IPS-20b (cell line): ENCODE measurements at regions not wholly inside any gene's neighbourhood (a gene's known extent, or its start where the extent isn't known, plus 50 kb on each side); places are given as distances from the start of the nearest gene placed in this dataset.
"Not testable (repeated sequence)": the region's sequence is repeated elsewhere in the genome, so short reads cannot be mapped to it uniquely, and the experiment has no call there.

Source experiments
- H3K27ac ChIP-seq: one replicate; pipeline ENCODE4 v1.5.1; 2013; ENCODE audit warnings: low read length
- H3K27me3 ChIP-seq: 2 replicates; pipeline ENCODE4 v1.6.1; 2013; ENCODE audit warnings: mild to moderate bottlenecking, low read length, inconsistent platforms; ENCODE audit not compliant: insufficient read depth
- H3K36me3 ChIP-seq: 2 replicates; pipeline ENCODE4 v1.6.1; 2013; ENCODE audit warnings: low read depth, mild to moderate bottlenecking, inconsistent platforms, low read length, moderate library complexity; ENCODE audit not compliant: insufficient read depth
- H3K4me1 ChIP-seq: 2 replicates; pipeline ENCODE4 v1.6.1; 2013; ENCODE audit warnings: mild to moderate bottlenecking, control low read depth, inconsistent platforms, low read length, moderate library complexity; ENCODE audit not compliant: insufficient read depth
- H3K4me3 ChIP-seq: 2 replicates; pipeline ENCODE4 v1.5.1; 2013; ENCODE audit warnings: mild to moderate bottlenecking, low read length, inconsistent platforms
- H3K9ac ChIP-seq: 2 replicates; pipeline ENCODE4 v1.6.1; 2013; ENCODE audit warnings: low read depth, mild to moderate bottlenecking, inconsistent platforms, low read length, moderate library complexity
- H3K9me3 ChIP-seq: 2 replicates; pipeline ENCODE4 v1.6.1; 2013; ENCODE audit warnings: mild to moderate bottlenecking, low read depth, low read length, inconsistent platforms; ENCODE audit not compliant: insufficient read depth

DNA sequence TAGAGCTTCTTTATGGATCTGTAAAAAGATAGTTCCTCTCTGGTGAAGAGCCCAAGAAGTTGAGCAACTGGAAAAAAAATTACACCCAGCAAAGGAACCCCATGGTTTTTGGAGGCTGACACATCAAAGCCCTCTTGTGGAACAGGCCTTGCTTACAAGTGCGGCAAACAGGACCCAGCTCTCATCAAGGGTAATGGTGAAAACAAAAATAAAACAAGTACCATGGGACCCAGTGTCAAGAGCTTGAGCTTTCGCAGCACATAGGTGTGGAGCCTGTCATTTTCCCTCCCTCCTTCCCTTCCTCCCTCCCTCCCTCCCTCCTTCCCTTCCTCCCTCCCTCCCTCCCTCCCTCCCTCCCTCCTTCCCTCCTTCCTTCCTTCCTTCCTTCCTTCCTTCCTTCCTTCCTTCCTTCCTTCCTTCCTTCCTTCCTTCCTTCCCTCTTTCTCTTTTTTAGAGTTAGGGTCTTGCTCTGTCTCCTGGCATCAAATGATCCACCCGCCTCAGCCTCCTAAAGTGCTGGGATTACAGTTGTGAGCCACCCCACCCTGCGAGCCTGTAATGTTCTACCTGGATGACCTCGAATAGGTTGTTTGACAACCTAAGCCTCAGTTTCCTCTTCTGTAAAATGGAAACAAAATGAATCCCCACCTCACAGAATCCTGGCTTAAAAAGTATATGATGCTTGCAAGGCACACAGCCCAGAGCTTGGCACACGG is 114.3 kb upstream of the RPH3A start:
- Histone ChIP-seq H3K36me3 (no peaks in the 10 kb centered on the region), H3K4me1 (peaks cover 7% of the 10 kb centered on the region; the same call in 1 of the 2 replicates), H3K9me3 (no peaks in the 10 kb centered on the region), H3K4me3 (no peak overlapping the region), H3K27me3 (0 out of 2 replicates have a peak, but pooled peaks cover 4% of the 10 kb centered on the region), H3K27ac (no peak overlapping the region), H3K9ac (no peak overlapping the region)

DNA sequence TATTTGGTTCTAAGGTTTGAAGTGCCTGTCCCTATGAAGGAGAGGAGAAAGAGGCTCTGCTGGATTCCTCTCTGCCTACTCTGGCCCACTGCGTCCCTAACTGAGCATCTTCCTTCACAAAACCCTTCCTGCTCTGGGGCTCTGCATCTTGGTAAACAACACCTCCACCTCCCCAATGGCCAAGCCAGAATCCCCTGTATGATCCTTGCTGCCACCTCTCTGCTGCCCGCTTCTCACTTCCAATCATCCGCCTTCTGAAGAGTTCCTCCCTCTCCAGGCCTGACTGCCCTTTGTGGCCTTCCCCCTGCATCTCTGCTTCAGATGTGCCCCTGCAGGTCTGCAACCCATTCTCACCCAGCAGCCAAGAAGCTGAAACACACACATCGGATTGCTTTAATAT is 110.6 kb upstream of the RPH3A start:
- H3K4me3 ChIP-seq = no peak overlapping the region
- no peaks in the 10 kb centered on the region for H3K36me3 ChIP-seq
- H3K27ac ChIP-seq = no peak overlapping the region
- H3K9me3 ChIP-seq = no peaks in the 10 kb centered on the region
- no peak overlapping the region for H3K9ac ChIP-seq
- H3K4me1 ChIP-seq = peaks cover 7% of the 10 kb centered on the region; the same call in 1 of the 2 replicates
- H3K27me3 ChIP-seq = 0 out of 2 replicates have a peak, but pooled peaks cover 4% of the 10 kb centered on the region

DNA sequence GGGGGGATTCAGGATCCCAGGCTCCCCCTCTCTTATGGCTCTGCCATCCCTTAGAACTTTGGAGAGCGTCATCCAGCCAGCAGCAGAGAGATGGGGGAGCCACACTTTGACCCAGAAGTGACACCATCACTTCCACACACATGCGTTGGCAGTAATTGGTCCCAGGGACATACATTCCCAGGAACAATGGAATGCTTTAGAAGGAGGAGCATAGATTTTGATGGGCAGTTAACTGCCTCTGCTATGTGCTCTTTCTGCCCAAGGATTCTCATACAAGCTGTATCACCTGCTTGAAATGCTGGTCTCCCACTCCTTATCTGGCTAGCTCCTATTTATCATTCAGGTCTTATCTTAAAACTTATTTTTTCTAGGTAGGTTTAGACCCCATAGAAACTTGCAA is 109.0 kb upstream of the RPH3A start:
- H3K4me3 ChIP-seq = no peak overlapping the region
- H3K27ac ChIP-seq = no peak overlapping the region
- no peaks in the 10 kb centered on the region for H3K36me3 ChIP-seq
- 0 out of 2 replicates have a peak, but pooled peaks cover 4% of the 10 kb centered on the region for H3K27me3 ChIP-seq
- H3K9ac ChIP-seq = no peak overlapping the region
- no peaks in the 10 kb centered on the region for H3K9me3 ChIP-seq
- H3K4me1 ChIP-seq = no peaks in the 10 kb centered on the region

DNA sequence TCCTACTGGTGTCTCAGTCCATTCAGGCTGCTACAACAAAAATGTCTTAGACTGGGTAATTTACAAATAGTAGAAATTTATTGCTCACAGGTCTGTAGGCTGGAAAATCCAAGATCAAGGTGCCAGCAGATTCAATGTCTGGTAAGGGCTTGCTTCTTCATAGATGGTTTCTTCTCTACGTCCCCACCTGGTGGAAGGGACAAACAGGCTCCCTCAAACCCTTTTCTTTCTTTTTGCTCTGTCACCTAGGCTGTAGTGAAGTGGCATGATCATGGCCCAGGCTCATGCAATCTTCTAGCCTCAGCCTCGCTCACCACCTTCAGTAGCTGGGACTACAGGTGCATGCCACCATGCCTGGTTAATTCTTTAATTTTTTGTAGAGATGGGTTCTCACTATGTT is 106.8 kb upstream of the RPH3A start:
- Histone ChIP-seq H3K4me3 (no peak overlapping the region), H3K9ac (no peak overlapping the region), H3K36me3 (no peaks in the 10 kb centered on the region), H3K4me1 (no peaks in the 10 kb centered on the region), H3K27me3 (0 out of 2 replicates have a peak, but pooled peaks cover 4% of the 10 kb centered on the region), H3K27ac (no peak overlapping the region), H3K9me3 (no peaks in the 10 kb centered on the region)

DNA sequence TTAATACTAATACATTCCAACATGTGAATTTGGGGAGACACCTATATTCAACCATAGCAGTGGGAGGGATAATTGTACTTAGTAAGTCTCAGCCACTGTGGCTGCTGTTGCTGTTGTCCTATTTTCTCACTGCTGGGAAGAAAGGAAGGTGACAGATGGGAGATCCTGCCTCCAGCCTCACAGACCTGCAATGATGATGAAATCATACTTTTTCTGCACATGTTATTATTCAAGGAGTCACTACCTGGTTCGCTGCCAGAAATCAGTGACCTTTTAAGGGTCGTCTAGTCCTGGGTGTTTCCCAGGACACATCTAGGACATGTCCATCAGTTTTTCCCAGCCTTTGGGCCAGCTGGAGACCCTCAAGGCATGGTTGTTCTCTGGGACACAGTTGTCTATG is 106.2 kb upstream of the RPH3A start:
- Histone ChIP-seq H3K27me3 (0 out of 2 replicates have a peak, but pooled peaks cover 4% of the 10 kb centered on the region), H3K9me3 (no peaks in the 10 kb centered on the region), H3K4me1 (no peaks in the 10 kb centered on the region), H3K4me3 (no peak overlapping the region), H3K9ac (no peak overlapping the region), H3K27ac (no peak overlapping the region), H3K36me3 (no peaks in the 10 kb centered on the region)

DNA sequence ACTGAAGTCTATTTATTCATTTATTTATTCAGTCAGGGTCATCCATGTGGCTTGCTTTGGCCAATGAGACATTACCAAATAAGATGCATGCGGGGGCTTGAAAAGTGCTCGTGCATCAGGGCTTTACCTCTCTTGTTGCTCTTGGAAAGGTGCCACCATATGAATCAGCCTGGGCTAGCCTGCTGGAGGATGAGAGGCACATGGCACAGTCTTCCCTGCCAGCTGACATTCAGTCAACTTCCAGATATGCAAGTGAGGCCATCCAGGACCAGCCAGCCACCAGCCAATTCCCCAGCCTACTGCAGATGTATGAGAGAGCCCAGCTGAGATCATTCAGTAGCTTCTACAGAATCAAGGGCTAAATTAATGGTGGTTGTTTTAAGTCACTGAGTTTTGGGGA is 105.2 kb upstream of the RPH3A start:
- no peak overlapping the region for H3K9ac ChIP-seq
- H3K27me3 ChIP-seq = no peaks in the 10 kb centered on the region
- no peaks in the 10 kb centered on the region for H3K36me3 ChIP-seq
- no peaks in the 10 kb centered on the region for H3K4me1 ChIP-seq
- no peak overlapping the region for H3K4me3 ChIP-seq
- no peaks in the 10 kb centered on the region for H3K9me3 ChIP-seq
- no peak overlapping the region for H3K27ac ChIP-seq

DNA sequence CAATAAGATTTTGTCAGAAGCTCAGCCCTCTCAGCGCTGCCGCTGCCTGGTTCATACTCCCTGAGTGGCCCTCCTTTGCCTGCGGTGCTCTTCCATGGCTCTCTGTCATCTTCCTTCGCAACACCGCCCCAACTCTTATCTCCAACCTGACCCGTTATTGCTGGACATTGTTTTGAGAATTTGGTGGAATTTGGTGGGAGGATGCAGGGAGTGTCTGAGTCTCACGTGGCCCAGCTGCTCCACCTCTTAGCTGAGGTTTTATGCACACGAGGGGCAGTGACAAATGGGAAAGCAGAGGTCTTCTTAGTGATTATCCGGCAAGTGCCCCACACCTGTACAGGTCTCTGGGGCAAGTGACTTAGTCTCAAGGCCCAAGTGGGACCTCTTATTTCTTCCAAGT is 97.5 kb upstream of the RPH3A start:
- Histone ChIP-seq H3K9me3 (no peaks in the 10 kb centered on the region), H3K27ac (no peak overlapping the region), H3K9ac (no peak overlapping the region), H3K36me3 (no peaks in the 10 kb centered on the region), H3K27me3 (no peaks in the 10 kb centered on the region), H3K4me1 (no peaks in the 10 kb centered on the region), H3K4me3 (no peak overlapping the region)

DNA sequence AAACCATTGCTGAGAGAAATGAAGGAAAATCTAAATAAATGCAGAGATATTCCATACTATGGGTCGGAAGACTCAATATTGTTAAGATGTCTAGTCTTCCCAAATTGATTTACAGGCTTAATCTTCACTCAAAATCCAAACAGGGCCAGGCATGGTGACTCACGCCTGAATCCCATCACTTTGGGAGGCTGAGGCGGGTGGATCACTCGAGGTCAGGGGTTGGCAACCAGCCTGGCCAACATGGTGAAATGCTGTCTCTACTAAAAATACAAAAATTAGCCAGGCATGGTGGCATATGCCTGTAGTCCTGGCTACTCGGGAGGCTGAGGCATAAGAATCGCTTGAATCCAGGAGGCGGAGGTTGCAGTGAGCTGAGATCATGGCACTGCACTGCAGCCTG is 94.1 kb upstream of the RPH3A start:
- H3K27me3 ChIP-seq, H3K4me3 ChIP-seq, H3K9ac ChIP-seq, H3K9me3 ChIP-seq, H3K36me3 ChIP-seq, H3K27ac ChIP-seq, H3K4me1 ChIP-seq: not testable (repeated sequence)

DNA sequence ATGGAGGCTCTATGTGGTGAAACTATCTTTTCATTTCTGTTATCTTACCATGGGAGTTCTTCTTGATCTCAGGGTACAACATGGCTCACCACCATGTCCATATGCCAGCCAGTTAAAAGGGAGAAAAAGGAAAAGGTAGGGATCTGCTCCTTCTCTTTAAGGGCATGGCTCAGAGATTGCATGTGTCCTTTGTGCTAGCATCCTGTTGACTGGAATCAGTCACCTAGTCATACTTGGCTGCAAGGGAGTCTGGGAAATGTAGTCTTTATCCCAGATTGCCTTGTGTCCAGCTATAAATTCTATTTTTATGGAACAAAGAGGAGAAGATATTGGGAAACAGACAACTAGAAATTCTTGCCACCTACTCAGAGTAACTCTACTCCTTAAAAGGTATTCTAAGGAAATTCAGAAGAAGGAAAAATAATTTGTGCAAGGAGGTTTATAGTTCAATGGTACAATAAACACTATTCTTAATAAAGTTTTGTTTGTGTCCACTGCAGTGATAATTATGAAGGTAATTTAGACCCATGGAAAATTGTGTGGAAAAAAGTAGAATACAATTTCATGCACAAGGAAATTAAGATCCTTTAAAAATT is 86.4 kb upstream of the RPH3A start:
- H3K27ac ChIP-seq = peak overlapping the region; percentile 87
- no peak overlapping the region for H3K4me3 ChIP-seq
- H3K27me3 ChIP-seq = no peaks in the 10 kb centered on the region
- peak overlapping the region; percentile 61; the same call in 1 of the 2 replicates for H3K9ac ChIP-seq
- H3K9me3 ChIP-seq = no peaks in the 10 kb centered on the region
- peaks cover 4% of the 10 kb centered on the region; the same call in 1 of the 2 replicates for H3K4me1 ChIP-seq
- H3K36me3 ChIP-seq = no peaks in the 10 kb centered on the region

DNA sequence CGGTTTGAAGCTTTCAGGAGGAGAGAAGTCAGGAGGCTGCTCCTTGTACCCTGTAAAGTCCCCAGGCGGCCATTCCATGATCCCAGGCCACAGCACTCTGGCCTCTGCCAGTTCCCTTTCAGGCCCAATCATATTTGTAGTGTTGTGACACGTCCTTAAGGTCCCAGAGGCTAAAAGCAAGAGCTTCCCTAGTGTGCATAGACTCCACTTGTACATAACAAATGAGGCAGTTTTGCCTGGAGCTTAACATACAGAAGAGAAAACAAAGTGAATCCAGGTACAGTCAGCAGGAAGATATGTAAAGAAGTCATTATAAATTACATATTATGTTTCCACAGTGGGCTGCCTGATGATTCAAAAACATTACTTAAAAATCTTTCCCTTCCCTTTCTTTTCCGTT is 81.1 kb upstream of the RPH3A start:
- no peak overlapping the region for H3K9ac ChIP-seq
- no peaks in the 10 kb centered on the region for H3K9me3 ChIP-seq
- H3K27ac ChIP-seq = no peak overlapping the region
- H3K4me1 ChIP-seq = peaks cover 3% of the 10 kb centered on the region; the same call in 1 of the 2 replicates
- H3K27me3 ChIP-seq = no peaks in the 10 kb centered on the region
- no peaks in the 10 kb centered on the region for H3K36me3 ChIP-seq
- no peak overlapping the region for H3K4me3 ChIP-seq

DNA sequence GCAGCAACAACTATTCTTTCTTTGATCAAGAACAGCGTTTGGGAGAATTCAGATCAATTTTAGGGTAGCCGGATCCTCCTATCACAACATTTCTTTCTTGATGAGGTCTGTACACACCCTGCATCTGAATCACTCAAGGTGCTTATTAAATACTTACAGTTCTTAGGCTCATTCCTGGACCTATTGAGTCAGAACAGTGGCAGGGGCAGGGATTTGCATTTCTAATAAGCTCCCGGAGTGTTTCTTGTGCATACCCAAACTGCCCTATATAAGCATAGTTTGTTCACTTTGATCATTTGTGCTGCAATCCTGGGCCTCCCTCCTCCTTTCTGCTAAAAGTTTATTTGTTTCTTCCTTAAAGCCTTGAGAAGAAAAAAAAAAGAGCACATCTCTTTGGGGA is 80.5 kb upstream of the RPH3A start:
- no peaks in the 10 kb centered on the region for H3K36me3 ChIP-seq
- H3K27me3 ChIP-seq = no peaks in the 10 kb centered on the region
- no peak overlapping the region for H3K27ac ChIP-seq
- no peak overlapping the region for H3K4me3 ChIP-seq
- H3K4me1 ChIP-seq = peaks cover 3% of the 10 kb centered on the region; the same call in 1 of the 2 replicates
- H3K9ac ChIP-seq = no peak overlapping the region
- no peaks in the 10 kb centered on the region for H3K9me3 ChIP-seq

DNA sequence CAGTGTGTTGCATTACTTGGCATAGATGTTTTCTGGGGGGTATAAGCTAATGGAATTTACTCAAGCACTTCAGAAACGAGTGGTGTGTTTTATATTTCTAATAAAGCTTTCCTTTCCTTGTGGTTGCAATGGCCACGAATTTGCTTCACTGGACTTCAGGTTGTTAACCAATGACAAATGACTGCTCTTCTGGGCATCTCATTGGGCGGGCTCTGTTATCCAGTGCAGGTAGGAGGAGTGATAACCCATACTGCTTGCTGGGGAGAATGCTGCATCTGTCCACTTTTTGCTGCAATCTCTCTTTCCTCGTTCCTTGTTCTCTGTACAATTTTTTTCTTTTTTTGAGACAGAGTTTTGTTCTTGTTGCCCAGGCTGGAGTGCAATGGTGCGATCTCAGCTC is 80.0 kb upstream of the RPH3A start:
- no peak overlapping the region for H3K9ac ChIP-seq
- H3K27me3 ChIP-seq = no peaks in the 10 kb centered on the region
- H3K4me1 ChIP-seq = peaks cover 3% of the 10 kb centered on the region; the same call in 1 of the 2 replicates
- H3K36me3 ChIP-seq = no peaks in the 10 kb centered on the region
- H3K4me3 ChIP-seq = no peak overlapping the region
- H3K27ac ChIP-seq = no peak overlapping the region
- H3K9me3 ChIP-seq = no peaks in the 10 kb centered on the region
